HCT116 (cell line): ENCODE measurements at regions not wholly inside any gene's neighbourhood (a gene's known extent, or its start where the extent isn't known, plus 50 kb on each side); places are given as distances from the start of the nearest gene placed in this dataset.

ENCODE experiments used
- CTCF ChIP-seq, 3 experiments: fragments of 200-600 bp in 1 of 3; sonication (generic) in 1 of 3; IDR thresholded peaks in 2 of 3; conservative IDR thresholded peaks in 1 of 3; 2 replicates each; pipeline ENCODE4 v1.5.1; 2012 to 2017; ENCODE audit warnings: low read depth in 2 of 3, low read length in 2 of 3, antibody characterized with exemption in 1 of 3, borderline replicate concordance in 1 of 3, control low read depth in 1 of 3, mild to moderate bottlenecking in 1 of 3, mixed read lengths in 1 of 3, mixed run types in 1 of 3, moderate library complexity in 1 of 3; ENCODE audit not compliant: insufficient read depth in 1 of 3
- POLR2A ChIP-seq: IDR thresholded peaks from 2 replicates; pipeline ENCODE4 v1.7.0; 2011; ENCODE audit warnings: borderline replicate concordance; ENCODE audit not compliant: insufficient read depth, insufficient read length; ENCODE audit errors: extremely low read depth

GRCh38 chr6:142544199-142544838, 242.5 kb downstream of the ADGRG6 start:
- TF ChIP-seq CTCF (IDR thresholded peaks at IDR 0.05 in 2 of 3, conservative IDR thresholded peaks at IDR 0.05 in 1 of 3; ENCODE audit: borderline replicate concordance in 1 of 3, insufficient read depth in 1 of 3, low read depth in 2 of 3, low read length in 2 of 3) (no peak), POLR2A (no peak)
